Esophagus squamous epithelium (tissue), 4 donors: ENCODE measurements at regions not wholly inside any gene's neighbourhood (a gene's known extent, or its start where the extent isn't known, plus 50 kb on each side); places are given as distances from the start of the nearest gene placed in this dataset.

Source experiments
- CTCF ChIP-seq, 6 experiments: fragments of 450-650 bp in 4 of 6; fragments of 200-600 bp in 2 of 6; sonication (generic) in 2 of 6; IDR thresholded peaks; one replicate each; pipeline ENCODE4 v1.5.1; 2016 to 2019; ENCODE audit warnings: antibody characterized with exemption in 6 of 6, mild to moderate bottlenecking in 4 of 6, moderate library complexity in 4 of 6
- POLR2A ChIP-seq, 4 donors: fragments of 450-650 bp; IDR thresholded peaks; one replicate each; pipeline ENCODE4 v1.6.1; 2017; ENCODE audit warnings: antibody characterized with exemption in 4 of 4, mild to moderate bottlenecking in 4 of 4, moderate library complexity in 3 of 4

GRCh38 chrX:96403446-96403845 lies 281.2 kb upstream of the DIAPH2 start:
- no peak for TF ChIP-seq CTCF (IDR thresholded peaks at IDR 0.05)
- TF ChIP-seq POLR2A (IDR thresholded peaks at IDR 0.05) = no peak
